ENCODE measurements at regions not wholly inside any gene's neighbourhood (a gene's known extent, or its start where the extent isn't known, plus 50 kb on each side); places are given as distances from the start of the nearest gene placed in this dataset.

DNA sequence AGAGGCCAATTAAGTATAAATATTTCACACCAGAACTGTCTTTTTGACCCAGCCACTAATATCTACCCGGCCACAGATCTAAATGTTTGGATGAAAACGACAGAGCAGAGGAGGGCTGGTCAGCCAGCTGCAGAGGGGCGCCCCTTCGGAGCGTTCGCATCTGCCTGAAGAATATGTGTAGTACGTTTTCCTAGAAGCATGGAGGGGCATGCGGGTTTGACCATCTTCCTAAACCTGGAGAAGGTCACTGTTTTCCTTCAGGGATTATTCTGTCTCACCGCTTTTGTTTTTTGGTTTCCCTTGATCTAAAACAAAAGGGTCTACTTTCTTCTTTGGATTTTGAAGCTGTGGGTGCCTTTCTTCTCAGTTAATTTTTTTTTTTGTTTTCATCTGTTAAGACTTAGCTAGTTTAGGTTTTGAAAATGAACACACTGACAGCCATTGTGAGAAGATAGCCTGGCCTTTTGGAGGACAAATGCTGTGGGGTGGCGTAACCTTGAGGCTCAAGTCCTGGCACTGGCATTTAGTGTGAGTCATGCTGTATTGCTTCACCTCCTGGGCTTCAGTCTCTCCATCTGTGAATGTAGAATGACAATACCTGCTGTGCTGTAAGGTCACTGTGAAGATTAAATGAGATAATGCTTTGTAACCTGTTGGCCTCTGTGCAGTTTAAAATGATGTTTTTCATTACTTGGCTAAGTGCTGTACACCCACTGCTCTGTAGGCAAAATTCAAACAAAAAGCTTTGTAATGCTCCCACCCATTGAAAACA, 74.1 kb upstream of the IRF2BP2 start (continued):
- TF ChIP-seq, protein P1, sequence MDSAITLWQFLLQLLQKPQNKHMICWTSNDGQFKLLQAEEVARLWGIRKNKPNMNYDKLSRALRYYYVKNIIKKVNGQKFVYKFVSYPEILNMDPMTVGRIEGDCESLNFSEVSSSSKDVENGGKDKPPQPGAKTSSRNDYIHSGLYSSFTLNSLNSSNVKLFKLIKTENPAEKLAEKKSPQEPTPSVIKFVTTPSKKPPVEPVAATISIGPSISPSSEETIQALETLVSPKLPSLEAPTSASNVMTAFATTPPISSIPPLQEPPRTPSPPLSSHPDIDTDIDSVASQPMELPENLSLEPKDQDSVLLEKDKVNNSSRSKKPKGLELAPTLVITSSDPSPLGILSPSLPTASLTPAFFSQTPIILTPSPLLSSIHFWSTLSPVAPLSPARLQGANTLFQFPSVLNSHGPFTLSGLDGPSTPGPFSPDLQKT (IDR thresholded peaks at IDR 0.05; ENCODE audit: borderline replicate concordance, low read depth, low read length) = no peak
- no peak for TF ChIP-seq ZNF548 (tag by site-specific recombination; IDR thresholded peaks at IDR 0.05)
- no peak for TF ChIP-seq ZNF529 (tag by site-specific recombination; IDR thresholded peaks at IDR 0.05; ENCODE audit: insufficient replicate concordance)
- TF ChIP-seq ZBTB7A (tag by site-specific recombination; IDR thresholded peaks at IDR 0.05; ENCODE audit: low read depth) = no peak
- TF ChIP-seq, protein P2, sequence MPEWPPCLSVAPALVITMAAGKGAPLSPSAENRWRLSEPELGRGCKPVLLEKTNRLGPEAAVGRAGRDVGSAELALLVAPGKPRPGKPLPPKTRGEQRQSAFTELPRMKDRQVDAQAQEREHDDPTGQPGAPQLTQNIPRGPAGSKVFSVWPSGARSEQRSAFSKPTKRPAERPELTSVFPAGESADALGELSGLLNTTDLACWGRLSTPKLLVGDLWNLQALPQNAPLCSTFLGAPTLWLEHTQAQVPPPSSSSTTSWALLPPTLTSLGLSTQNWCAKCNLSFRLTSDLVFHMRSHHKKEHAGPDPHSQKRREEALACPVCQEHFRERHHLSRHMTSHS (tag by site-specific recombination; IDR thresholded peaks at IDR 0.05) = no peak
- no peak; the same call in 1 of the 2 replicates for TF ChIP-seq ZNF324 (tag by site-specific recombination; IDR thresholded peaks at IDR 0.05)
- no peak for TF ChIP-seq ZNF311 (tag by site-specific recombination; IDR thresholded peaks at IDR 0.05; ENCODE audit: borderline replicate concordance)
- no peak for TF ChIP-seq ZNF514 (tag by site-specific recombination; IDR thresholded peaks at IDR 0.05)
- TF ChIP-seq, protein P3, sequence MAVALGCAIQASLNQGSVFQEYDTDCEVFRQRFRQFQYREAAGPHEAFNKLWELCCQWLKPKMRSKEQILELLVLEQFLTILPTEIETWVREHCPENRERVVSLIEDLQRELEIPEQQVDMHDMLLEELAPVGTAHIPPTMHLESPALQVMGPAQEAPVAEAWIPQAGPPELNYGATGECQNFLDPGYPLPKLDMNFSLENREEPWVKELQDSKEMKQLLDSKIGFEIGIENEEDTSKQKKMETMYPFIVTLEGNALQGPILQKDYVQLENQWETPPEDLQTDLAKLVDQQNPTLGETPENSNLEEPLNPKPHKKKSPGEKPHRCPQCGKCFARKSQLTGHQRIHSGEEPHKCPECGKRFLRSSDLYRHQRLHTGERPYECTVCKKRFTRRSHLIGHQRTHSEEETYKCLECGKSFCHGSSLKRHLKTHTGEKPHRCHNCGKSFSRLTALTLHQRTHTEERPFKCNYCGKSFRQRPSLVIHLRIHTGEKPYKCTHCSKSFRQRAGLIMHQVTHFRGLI (tag by site-specific recombination; IDR thresholded peaks at IDR 0.05) = no peak
- no peak for TF ChIP-seq ZNF776 (tag by site-specific recombination; IDR thresholded peaks at IDR 0.05; ENCODE audit: borderline replicate concordance)
- no peak for TF ChIP-seq ZNF341 (tag by site-specific recombination; IDR thresholded peaks at IDR 0.05; ENCODE audit: low read depth)
- no peak for TF ChIP-seq HOXA7 (CRISPR knock-in tag; IDR thresholded peaks at IDR 0.05; ENCODE audit: borderline replicate concordance)
- TF ChIP-seq ZNF292 (tag by site-specific recombination; IDR thresholded peaks at IDR 0.05; ENCODE audit: borderline replicate concordance, low read depth) = no peak
- no peak for TF ChIP-seq KLF16 (tag by site-specific recombination; IDR thresholded peaks at IDR 0.05)
- TF ChIP-seq ZNF623 (tag by site-specific recombination; IDR thresholded peaks at IDR 0.05) = 0 out of 2 replicates have a peak, but pooled peaks have one; percentile 6
- no peak for TF ChIP-seq ZNF302 (tag by site-specific recombination; IDR thresholded peaks at IDR 0.05; ENCODE audit: low read depth)
- TF ChIP-seq, protein P4, sequence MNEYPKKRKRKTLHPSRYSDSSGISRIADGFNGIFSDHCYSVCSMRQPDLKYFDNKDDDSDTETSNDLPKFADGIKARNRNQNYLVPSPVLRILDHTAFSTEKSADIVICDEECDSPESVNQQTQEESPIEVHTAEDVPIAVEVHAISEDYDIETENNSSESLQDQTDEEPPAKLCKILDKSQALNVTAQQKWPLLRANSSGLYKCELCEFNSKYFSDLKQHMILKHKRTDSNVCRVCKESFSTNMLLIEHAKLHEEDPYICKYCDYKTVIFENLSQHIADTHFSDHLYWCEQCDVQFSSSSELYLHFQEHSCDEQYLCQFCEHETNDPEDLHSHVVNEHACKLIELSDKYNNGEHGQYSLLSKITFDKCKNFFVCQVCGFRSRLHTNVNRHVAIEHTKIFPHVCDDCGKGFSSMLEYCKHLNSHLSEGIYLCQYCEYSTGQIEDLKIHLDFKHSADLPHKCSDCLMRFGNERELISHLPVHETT (tag by site-specific recombination; IDR thresholded peaks at IDR 0.05) = no peak
- no peak for TF ChIP-seq ZSCAN30 (tag by site-specific recombination; IDR thresholded peaks at IDR 0.05)
- peak; percentile 68 for TF ChIP-seq ZNF184 (tag by site-specific recombination; IDR thresholded peaks at IDR 0.05)
- no peak for TF ChIP-seq HOXC10 (CRISPR knock-in tag; IDR thresholded peaks at IDR 0.05)
- TF ChIP-seq ZNF350 (tag by site-specific recombination; IDR thresholded peaks at IDR 0.05) = no peak
- no peak for TF ChIP-seq RBAK (tag by site-specific recombination; IDR thresholded peaks at IDR 0.05)
- TF ChIP-seq SP7 (tag by site-specific recombination; IDR thresholded peaks at IDR 0.05) = peak; percentile 87
- TF ChIP-seq, protein P5, sequence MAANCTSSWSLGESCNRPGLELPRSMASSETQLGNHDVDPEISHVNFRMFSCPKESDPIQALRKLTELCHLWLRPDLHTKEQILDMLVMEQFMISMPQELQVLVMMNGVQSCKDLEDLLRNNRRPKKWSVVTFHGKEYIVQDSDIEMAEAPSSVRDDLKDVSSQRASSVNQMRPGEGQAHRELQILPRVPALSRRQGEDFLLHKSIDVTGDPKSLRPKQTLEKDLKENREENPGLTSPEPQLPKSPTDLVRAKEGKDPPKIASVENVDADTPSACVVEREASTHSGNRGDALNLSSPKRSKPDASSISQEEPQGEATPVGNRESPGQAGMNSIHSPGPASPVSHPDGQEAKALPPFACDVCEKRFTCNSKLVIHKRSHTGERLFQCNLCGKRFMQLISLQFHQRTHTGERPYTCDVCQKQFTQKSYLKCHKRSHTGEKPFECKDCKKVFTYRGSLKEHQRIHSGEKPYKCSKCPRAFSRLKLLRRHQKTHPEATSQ (tag by site-specific recombination; IDR thresholded peaks at IDR 0.05) = no peak
- TF ChIP-seq ZNF654 (tag by site-specific recombination; IDR thresholded peaks at IDR 0.05; ENCODE audit: low read depth) = no peak
- TF ChIP-seq, protein P6, sequence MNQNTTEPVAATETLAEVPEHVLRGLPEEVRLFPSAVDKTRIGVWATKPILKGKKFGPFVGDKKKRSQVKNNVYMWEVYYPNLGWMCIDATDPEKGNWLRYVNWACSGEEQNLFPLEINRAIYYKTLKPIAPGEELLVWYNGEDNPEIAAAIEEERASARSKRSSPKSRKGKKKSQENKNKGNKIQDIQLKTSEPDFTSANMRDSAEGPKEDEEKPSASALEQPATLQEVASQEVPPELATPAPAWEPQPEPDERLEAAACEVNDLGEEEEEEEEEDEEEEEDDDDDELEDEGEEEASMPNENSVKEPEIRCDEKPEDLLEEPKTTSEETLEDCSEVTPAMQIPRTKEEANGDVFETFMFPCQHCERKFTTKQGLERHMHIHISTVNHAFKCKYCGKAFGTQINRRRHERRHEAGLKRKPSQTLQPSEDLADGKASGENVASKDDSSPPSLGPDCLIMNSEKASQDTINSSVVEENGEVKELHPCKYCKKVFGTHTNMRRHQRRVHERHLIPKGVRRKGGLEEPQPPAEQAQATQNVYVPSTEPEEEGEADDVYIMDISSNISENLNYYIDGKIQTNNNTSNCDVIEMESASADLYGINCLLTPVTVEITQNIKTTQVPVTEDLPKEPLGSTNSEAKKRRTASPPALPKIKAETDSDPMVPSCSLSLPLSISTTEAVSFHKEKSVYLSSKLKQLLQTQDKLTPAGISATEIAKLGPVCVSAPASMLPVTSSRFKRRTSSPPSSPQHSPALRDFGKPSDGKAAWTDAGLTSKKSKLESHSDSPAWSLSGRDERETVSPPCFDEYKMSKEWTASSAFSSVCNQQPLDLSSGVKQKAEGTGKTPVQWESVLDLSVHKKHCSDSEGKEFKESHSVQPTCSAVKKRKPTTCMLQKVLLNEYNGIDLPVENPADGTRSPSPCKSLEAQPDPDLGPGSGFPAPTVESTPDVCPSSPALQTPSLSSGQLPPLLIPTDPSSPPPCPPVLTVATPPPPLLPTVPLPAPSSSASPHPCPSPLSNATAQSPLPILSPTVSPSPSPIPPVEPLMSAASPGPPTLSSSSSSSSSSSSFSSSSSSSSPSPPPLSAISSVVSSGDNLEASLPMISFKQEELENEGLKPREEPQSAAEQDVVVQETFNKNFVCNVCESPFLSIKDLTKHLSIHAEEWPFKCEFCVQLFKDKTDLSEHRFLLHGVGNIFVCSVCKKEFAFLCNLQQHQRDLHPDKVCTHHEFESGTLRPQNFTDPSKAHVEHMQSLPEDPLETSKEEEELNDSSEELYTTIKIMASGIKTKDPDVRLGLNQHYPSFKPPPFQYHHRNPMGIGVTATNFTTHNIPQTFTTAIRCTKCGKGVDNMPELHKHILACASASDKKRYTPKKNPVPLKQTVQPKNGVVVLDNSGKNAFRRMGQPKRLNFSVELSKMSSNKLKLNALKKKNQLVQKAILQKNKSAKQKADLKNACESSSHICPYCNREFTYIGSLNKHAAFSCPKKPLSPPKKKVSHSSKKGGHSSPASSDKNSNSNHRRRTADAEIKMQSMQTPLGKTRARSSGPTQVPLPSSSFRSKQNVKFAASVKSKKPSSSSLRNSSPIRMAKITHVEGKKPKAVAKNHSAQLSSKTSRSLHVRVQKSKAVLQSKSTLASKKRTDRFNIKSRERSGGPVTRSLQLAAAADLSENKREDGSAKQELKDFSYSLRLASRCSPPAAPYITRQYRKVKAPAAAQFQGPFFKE (tag by site-specific recombination; IDR thresholded peaks at IDR 0.05; ENCODE audit: borderline replicate concordance) = no peak
- no peak for TF ChIP-seq ZNF571 (tag by site-specific recombination; IDR thresholded peaks at IDR 0.05)
- TF ChIP-seq ZNF585B (tag by site-specific recombination; IDR thresholded peaks at IDR 0.05) = no peak

Data from HEK293 (cell line).